Right ventricle myocardium inferior (tissue), 1 donor: ENCODE measurements at regions not wholly inside any gene's neighbourhood (a gene's known extent, or its start where the extent isn't known, plus 50 kb on each side); places are given as distances from the start of the nearest gene placed in this dataset.
"Not testable (repeated sequence)": the region's sequence is repeated elsewhere in the genome, so short reads cannot be mapped to it uniquely, and the experiment has no call there.

Experiments
- ATAC-seq: fragments of 200-7000 bp; cut with Tn5 transposase; one replicate; pipeline ENCODE4 v1.9.1; 2020; ENCODE audit warnings: mild to moderate bottlenecking, moderate library complexity
- DNase-seq: peaks from one replicate; pipeline ENCODE4 v3.0.0; 2021; ENCODE audit errors: missing footprints
- intact Hi-C: fragments of 100-400 bp; cut with DNase I; formaldehyde crosslinking; loops from one replicate; pipeline ENCODE4 v1.11.0; 2022
- donor health status: DM: no; HTN: yes; CAD: no; lungs with severe emphysema.

GRCh38 chr5:35561396-35561795 lies 56.3 kb upstream of the SPEF2 start:
- ATAC-seq (no peak), DNase-seq (no peak)
- intact Hi-C loops = no loop called here

DNA sequence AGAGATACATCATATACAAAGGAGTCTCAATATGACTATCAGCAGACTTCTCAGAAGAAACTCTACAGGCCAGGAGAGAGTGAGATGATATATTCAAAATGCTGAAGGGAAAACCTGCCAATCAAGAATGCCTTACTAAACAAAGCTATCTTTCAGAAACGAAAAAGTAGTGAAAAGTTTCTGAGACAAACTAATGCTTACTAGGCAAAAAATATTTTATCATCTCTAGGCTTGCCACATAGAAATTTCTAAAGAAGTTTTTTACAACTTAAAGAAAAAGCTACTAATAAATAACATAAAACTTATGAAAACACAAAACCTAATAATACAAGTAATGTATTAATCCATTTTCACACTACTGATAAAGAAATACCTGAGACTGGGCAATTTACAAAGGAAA lies 59.9 kb upstream of the SPEF2 start:
- intact Hi-C loops = no loop called here
- ATAC-seq (no peak), DNase-seq (no peak)

DNA sequence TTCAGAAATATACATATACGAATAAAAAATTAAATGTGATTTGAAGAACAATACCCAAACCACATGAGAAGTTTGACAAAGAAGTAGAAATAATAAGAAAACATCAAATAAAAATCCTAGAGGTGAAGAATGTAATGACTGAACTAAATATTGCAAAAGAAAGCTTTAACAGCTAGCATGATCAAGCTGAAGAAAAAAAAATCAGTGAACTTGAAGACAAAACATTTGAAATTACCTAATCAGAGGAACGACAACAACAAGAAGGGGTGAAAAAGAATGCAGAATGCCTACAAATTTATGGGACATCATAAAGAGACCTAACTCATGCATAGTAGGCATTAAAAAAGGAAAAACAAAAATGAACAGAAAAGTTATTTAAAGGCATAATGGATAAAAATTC lies 60.5 kb upstream of the SPEF2 start:
- DNase-seq (no peak), ATAC-seq (no peak)
- intact Hi-C loops = no loop called here

DNA sequence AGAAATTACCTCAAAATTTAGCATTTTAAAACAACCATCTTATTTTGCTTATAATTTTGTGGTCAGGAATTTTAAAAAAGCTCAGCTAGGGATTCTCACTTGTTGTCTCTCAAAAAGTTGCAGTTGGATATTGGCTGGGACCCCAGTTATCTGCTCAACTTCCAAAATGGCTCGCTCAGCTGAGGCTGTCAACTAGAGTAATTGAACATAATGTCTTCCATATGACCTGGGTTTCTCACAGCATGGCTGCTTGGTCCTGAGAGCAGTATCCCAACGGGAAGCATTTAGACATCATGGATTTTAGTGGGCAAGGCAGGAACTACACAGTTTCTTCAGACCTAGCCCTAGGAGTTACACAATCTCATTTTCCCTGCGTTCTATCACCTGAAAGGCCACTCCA lies 63.6 kb upstream of the SPEF2 start:
- no peak for DNase-seq
- no peak for ATAC-seq
- intact Hi-C loops = no loop called here

DNA sequence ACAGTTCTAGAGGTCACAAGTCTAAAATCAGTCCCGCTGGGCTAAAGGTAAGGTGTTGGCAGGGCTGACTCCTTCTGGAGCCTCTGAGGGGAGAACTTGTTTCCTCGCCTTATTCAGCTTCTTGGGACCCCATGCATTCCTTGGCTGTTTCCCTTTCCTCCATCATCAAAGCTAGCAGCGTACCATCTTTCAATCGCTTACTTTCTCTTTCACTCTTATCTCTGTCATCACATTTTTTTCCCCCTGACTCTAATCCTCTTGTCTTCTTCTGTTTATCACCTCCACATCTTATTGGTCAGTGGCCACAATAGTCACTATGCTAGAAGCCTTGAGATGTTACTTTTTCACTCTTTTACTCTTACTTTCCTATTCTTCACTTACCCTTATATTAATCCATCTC lies 72.5 kb upstream of the SPEF2 start:
- no peak for DNase-seq
- intact Hi-C loops = no loop called here
- ATAC-seq = no peak

- ATAC-seq = no peak
- intact Hi-C loops = no loop called here
- no peak for DNase-seq
Measured at GRCh38 chr5:35543408-35543807, 74.3 kb upstream of the SPEF2 start.

- ATAC-seq = no peak
Measured at GRCh38 chr5:35540002-35540401, 77.7 kb upstream of the SPEF2 start.

DNA sequence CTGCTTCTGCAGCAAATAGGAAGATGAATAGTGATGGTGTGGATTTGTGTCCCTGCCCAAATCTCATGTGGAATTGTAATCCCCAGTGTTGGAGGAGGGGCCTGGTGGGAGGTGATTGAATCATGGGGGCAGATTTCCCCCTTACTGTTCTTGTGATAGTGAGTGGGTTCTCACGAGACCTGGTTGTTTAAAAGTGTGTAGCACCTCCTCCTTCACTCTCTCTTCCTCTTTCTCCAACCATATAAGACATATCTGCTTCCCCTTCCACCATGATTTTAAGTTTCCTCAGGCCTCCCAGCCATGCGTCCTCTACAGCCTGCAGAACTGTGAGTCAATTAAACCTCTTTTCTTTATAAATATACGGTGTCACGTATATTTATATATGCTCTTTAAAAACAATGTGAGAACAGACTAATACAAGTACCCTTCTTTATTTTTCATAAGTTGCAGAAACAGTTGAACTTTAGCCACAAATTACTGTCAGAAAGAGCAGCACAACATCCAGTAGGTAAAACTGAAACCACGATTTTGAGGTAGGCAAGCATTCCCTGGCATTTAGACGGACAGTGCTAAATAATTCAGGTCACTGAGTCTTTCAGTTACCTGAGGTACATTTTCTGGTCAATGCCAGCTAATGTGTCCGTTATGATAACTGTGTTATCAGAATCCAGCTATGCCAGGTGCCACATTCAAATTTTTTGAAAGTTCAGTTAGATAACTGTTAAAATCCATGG lies 79.3 kb upstream of the SPEF2 start:
- DNase-seq (no peak), ATAC-seq (no peak)
- intact Hi-C loops = no loop called here

More at GRCh38 chr5:35540002-35540401, 77.7 kb upstream of the SPEF2 start:
- DNase-seq = no peak
- intact Hi-C loops = no loop called here

GRCh38 chr5:35533156-35533555 lies 84.5 kb upstream of the SPEF2 start:
- intact Hi-C loops = no loop called here
- ATAC-seq = no peak

GRCh38 chr5:35531553-35531952 lies 86.1 kb upstream of the SPEF2 start:
- DNase-seq, ATAC-seq, intact Hi-C loops: not testable (repeated sequence)

More at GRCh38 chr5:35533156-35533555, 84.5 kb upstream of the SPEF2 start:
- DNase-seq = no peak

GRCh38 chr5:35518104-35518503 lies 99.6 kb upstream of the SPEF2 start:
- ATAC-seq (no peak), DNase-seq (no peak)
- intact Hi-C loops = no loop called here

DNA sequence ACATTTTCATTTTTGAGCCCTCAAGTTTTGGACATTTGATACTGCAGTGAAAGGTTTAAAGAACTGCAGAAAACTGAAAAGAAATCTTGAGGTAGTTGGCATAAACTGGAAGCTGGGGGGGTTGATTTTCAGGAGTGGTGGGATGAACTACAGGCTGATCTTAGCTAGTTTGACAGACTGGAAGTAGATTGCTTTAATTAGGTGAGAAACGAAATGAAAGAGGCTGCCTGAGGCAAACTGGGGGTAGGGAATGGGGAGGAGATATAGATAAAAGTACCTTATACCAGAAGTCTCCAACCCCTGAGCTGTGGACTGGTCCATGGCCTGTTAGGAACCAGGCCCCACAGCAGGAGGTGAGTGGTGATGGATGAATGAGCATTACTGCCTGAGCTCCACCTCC lies 101.4 kb upstream of the SPEF2 start:
- intact Hi-C loops = no loop called here
- ATAC-seq (no peak), DNase-seq (no peak)

- ATAC-seq (no peak), DNase-seq (no peak)
- intact Hi-C loops = no loop called here
Measured at GRCh38 chr5:35513612-35514011, 104.1 kb upstream of the SPEF2 start.

DNA sequence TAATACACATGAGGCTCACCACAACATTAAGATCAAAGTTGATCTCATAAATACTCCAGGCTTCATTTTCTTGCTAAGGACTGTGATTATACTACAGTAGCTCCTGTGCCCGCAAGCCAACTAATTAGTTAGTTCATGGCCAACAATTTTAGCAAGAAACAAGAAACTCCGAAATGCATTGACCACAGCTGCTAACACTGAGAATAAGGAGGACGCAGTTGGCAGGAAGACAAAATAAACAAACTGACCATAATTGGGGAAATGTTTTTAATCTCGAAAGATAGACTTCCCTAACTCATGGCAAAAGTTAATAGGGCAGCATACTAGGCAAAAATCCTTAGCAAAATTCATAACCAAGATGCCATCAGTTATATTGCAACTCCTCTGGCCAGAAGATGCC lies 115.5 kb upstream of the SPEF2 start:
- ATAC-seq = no peak
- no peak for DNase-seq
- intact Hi-C loops = no loop called here

- no peak for ATAC-seq
- no peak for DNase-seq
- intact Hi-C loops = no loop called here
Measured at GRCh38 chr5:35488791-35489190, 128.9 kb upstream of the SPEF2 start.

- DNase-seq (no peak), ATAC-seq (no peak)
- intact Hi-C loops = no loop called here
Measured at GRCh38 chr5:35488055-35488454, 129.6 kb upstream of the SPEF2 start.

DNA sequence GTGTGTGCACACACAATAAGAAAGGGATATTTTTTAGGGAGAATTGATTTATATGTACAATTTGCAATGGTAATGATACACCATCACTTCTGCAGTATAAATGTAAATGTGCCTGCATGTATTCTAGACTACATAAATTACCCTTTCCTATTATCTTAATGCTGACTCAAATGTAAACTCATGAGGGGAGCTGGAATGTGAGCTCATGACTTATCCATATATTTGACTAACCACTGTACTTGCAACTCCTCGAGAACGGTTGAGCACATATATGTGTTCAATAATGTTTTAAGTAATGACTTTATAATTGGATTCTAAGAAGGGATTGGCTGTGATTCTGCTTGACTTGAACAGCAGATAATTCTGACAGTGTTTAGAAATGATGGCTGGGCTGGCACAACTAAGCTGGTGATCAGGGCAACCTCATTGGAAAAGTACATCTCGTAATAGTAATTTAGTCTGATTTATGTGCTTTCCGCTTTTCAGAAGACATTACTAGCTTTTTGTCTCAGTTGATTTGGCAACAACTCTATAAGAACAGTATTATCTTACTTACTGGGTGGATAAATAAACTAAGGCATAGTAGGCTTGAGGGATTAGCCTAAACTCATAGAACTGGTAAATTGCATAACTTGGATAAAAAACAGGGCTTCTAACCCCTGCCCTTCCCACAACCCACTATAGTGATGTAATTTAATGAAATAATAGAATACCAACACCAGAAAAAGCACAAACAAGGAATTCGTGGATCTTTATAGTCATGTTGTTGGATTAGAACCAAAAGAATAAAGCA lies 130.2 kb upstream of the SPEF2 start:
- no peak for DNase-seq
- intact Hi-C loops = no loop called here
- ATAC-seq = no peak

GRCh38 chr5:35485487-35485886 lies 132.2 kb upstream of the SPEF2 start:
- intact Hi-C loops = no loop called here
- DNase-seq (no peak), ATAC-seq (no peak)

DNA sequence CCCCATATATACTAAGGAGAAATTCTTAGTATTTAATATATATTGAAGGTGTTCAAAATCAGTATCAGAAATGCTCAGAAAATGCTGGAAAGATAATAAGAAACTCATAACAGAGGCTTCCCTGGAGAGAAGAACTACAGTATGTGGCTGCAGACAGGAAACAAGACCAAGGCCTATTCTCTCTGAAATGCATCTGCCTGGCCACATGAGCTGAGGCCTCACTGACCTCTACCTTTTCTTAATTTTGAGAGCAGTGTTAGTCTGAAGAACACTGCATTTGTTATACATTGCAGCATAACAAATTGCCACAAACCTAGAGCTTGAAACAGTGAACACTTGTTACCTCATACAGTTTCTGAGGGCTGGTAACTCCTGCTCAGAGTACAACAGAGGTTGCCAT lies 133.4 kb upstream of the SPEF2 start:
- DNase-seq (no peak), ATAC-seq (no peak)
- intact Hi-C loops = no loop called here

DNA sequence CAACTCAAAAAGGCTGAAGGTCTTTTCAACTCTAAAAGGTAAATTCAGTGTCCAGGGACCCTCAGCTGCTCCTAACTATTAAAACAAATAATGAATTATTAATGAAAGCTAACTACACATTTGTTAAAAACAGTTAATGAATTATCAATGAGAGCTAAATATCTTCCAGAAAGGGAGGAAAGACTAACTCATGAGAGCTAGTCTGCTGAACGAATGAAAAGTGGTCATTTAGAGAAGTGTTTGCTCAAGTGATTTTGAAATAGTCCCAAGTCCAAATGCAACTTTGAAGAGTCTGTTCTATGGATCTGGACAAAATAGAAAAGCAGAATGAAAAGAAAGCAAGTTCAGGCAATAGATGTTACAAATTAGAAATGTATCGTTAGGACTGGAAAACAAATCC lies 133.9 kb upstream of the SPEF2 start:
- ATAC-seq = no peak
- intact Hi-C loops = no loop called here
- DNase-seq = no peak
